Activated T-cell treated with anti-CD3 and anti-CD28 coated beads, Interleukin-2, amount 50 U/mL, for 4 hours (primary cell): ENCODE measurements at regions not wholly inside any gene's neighbourhood (a gene's known extent, or its start where the extent isn't known, plus 50 kb on each side); places are given as distances from the start of the nearest gene placed in this dataset.

Experiments used
- ATAC-seq, 2 donors: fragments of 200-7000 bp; cut with Tn5 transposase; one replicate each; pipeline ENCODE4 v1.10.0; 2021
- DNase-seq: peaks from one replicate; pipeline ENCODE4 v3.0.0-alpha.2; 2020
- H3K27me3 Mint-ChIP-seq: one replicate; pipeline ENCODE4 v1.8.0; 2021; ENCODE audit warnings: low read depth, mixed read lengths
- H3K36me3 Mint-ChIP-seq: one replicate; pipeline ENCODE4 v1.8.0; 2022; ENCODE audit warnings: mixed read lengths; ENCODE audit not compliant: insufficient read depth
- H3K4me1 Mint-ChIP-seq: one replicate; pipeline ENCODE4 v1.8.0; 2021; ENCODE audit warnings: low read depth, mixed read lengths
- H3K4me3 Mint-ChIP-seq: one replicate; pipeline ENCODE4 v1.8.0; 2021; ENCODE audit warnings: mild to moderate bottlenecking, moderate library complexity, mixed read lengths
- H3K9me3 Mint-ChIP-seq: one replicate; pipeline ENCODE4 v1.8.0; 2021; ENCODE audit warnings: mixed read lengths

- no peak overlapping the region for H3K4me3 Mint-ChIP-seq
- no peaks in the 10 kb centered on the region for H3K9me3 Mint-ChIP-seq
- H3K27me3 Mint-ChIP-seq = peaks cover 9% of the 10 kb centered on the region
- no peaks in the 10 kb centered on the region for H3K36me3 Mint-ChIP-seq
- ATAC-seq (no peak), DNase-seq (no peak)
- no peaks in the 10 kb centered on the region for H3K4me1 Mint-ChIP-seq
Observed at GRCh38 chr7:156470399-156471320, 169.9 kb upstream of the RNF32 start.

- H3K27me3 Mint-ChIP-seq = peaks cover 1% of the 10 kb centered on the region
- H3K9me3 Mint-ChIP-seq = no peaks in the 10 kb centered on the region
- no peaks in the 10 kb centered on the region for H3K36me3 Mint-ChIP-seq
- DNase-seq (no peak), ATAC-seq (no peak)
- no peaks in the 10 kb centered on the region for H3K4me1 Mint-ChIP-seq
- H3K4me3 Mint-ChIP-seq = no peak overlapping the region
Observed at GRCh38 chr7:156466955-156467625, 173.5 kb upstream of the RNF32 start.

GRCh38 chr7:156466272-156466671, 174.3 kb upstream of the RNF32 start:
- Mint-ChIP-seq H3K27me3 (peaks cover 1% of the 10 kb centered on the region), H3K9me3 (no peaks in the 10 kb centered on the region), H3K4me3 (no peak overlapping the region), H3K36me3 (no peaks in the 10 kb centered on the region), H3K4me1 (no peaks in the 10 kb centered on the region)
- ATAC-seq (no peak), DNase-seq (no peak)

DNA sequence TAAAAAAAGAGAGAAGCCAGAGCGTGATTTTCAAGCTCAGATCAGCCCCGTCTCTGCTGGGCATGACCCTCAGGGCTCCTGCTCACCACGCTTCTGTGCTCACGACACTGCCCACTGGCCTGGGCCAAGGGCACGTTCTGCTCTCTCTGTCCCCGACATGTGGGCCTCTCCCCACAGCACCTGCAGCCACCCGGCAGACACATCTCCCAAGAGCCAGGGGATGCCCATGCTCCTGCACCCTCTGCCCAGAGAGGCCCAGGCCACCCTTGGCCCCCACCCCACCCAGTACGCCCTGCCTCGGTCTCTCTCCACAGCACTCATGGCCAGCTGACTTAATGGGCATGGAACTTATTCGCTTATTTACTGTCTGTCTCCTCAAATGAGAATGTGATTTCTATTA, 175.4 kb upstream of the RNF32 start:
- no peak for ATAC-seq
- Mint-ChIP-seq H3K36me3 (no peaks in the 10 kb centered on the region), H3K4me3 (no peak overlapping the region), H3K27me3 (peaks cover 3% of the 10 kb centered on the region), H3K9me3 (no peaks in the 10 kb centered on the region), H3K4me1 (no peaks in the 10 kb centered on the region)
- no peak for DNase-seq

GRCh38 chr7:156464339-156464738, 176.2 kb upstream of the RNF32 start:
- Mint-ChIP-seq H3K4me1 (no peaks in the 10 kb centered on the region), H3K9me3 (no peaks in the 10 kb centered on the region), H3K27me3 (peaks cover 5% of the 10 kb centered on the region), H3K36me3 (no peaks in the 10 kb centered on the region), H3K4me3 (no peak overlapping the region)
- no peak for ATAC-seq
- no peak for DNase-seq

- Mint-ChIP-seq H3K4me3 (no peak overlapping the region), H3K27me3 (peaks cover 12% of the 10 kb centered on the region), H3K36me3 (no peaks in the 10 kb centered on the region), H3K4me1 (no peaks in the 10 kb centered on the region), H3K9me3 (no peaks in the 10 kb centered on the region)
- ATAC-seq = no peak
- no peak for DNase-seq
Observed at GRCh38 chr7:156463280-156463679, 177.3 kb upstream of the RNF32 start.

GRCh38 chr7:156461881-156462665, 178.5 kb upstream of the RNF32 start:
- H3K9me3 Mint-ChIP-seq = no peaks in the 10 kb centered on the region
- DNase-seq (no peak), ATAC-seq (no peak)

DNA sequence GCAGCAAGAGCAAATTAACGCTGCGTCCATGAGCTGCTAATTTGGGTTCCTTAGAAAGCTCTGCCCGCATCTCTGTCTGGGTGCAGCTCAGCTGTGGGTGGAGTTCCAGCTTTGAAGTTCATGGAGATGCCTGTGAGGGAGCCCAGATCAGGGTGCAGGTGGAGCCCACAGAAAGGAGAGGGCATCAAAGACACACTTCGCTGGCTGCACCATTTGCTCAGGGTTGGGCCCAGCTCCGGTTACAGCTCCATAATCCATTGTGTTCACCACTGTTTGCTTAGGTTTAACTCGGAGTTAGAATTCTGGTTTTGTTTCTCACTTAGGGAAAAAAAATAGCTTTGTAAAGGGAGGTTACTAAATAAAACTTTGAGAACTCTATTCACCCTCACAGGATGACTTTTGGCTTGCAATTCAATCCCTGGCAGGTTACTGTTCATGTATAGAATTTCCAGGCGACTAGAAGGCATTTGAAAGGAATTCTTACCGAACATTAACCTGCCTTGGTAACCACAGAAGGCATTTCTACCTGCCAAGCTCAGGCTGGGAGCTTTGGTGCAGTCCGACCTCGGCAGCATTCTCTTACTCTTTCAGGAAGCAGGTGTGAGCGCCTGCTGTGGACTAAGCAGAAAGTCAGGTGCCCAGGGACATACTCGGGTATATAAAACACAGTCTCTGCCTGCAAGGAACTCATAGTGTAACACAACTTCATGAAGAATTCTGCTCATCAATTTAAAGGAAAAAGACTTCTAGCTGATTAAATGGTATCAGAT, 179.5 kb upstream of the RNF32 start:
- no peak overlapping the region for H3K4me3 Mint-ChIP-seq
- H3K9me3 Mint-ChIP-seq = no peaks in the 10 kb centered on the region
- no peaks in the 10 kb centered on the region for H3K4me1 Mint-ChIP-seq
- H3K27me3 Mint-ChIP-seq = peaks cover 15% of the 10 kb centered on the region
- no peaks in the 10 kb centered on the region for H3K36me3 Mint-ChIP-seq
- no peak for ATAC-seq
- DNase-seq = no peak

More at GRCh38 chr7:156461881-156462665, 178.5 kb upstream of the RNF32 start:
- no peak overlapping the region for H3K4me3 Mint-ChIP-seq
- no peaks in the 10 kb centered on the region for H3K36me3 Mint-ChIP-seq
- no peaks in the 10 kb centered on the region for H3K4me1 Mint-ChIP-seq
- H3K27me3 Mint-ChIP-seq = peaks cover 12% of the 10 kb centered on the region

DNA sequence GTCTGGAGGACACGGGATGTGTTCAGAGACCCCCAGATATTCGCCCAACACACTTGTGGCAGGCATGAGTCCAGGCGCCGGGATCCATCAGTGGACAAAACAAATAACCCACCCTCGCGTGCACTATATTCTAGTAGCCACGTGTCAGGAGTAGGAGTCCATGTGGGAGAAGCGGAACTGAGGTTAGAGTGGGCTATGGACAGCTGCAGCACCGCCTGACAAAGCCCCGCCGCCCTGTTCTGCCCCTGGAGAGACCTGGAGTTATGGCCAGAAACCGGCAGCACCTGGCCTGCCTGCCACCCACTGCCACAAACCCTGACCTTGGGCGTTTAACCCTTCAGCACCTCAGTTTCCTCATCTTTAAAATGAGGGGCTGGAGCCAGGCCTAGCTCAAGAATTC, 181.0 kb upstream of the RNF32 start:
- Mint-ChIP-seq H3K27me3 (peaks cover 22% of the 10 kb centered on the region), H3K4me3 (no peak overlapping the region), H3K9me3 (no peaks in the 10 kb centered on the region), H3K36me3 (no peaks in the 10 kb centered on the region), H3K4me1 (no peaks in the 10 kb centered on the region)
- no peak for DNase-seq
- ATAC-seq = no peak

DNA sequence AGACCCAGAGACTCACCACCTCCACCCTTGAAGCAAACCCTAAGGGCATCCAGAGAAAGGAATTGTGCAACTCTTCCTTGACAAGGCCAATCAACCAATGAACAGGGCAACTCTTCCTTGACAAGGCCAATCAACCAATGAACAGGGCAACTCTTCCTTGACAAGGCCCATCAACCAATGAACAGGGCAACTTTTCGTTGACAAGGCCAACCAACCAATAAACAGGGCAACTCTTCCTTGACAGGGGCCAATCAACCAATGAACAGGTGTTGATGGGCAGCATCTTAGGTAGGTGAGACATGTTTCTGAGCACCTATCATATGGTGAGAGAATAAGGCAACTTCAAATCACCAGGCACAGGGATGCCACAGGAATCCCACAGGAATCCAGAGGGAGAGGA, 181.5 kb upstream of the RNF32 start:
- peaks cover 21% of the 10 kb centered on the region for H3K27me3 Mint-ChIP-seq
- ATAC-seq (no peak), DNase-seq (no peak)
- no peak overlapping the region for H3K4me3 Mint-ChIP-seq
- H3K36me3 Mint-ChIP-seq = no peaks in the 10 kb centered on the region
- no peaks in the 10 kb centered on the region for H3K9me3 Mint-ChIP-seq
- H3K4me1 Mint-ChIP-seq = no peaks in the 10 kb centered on the region

DNA sequence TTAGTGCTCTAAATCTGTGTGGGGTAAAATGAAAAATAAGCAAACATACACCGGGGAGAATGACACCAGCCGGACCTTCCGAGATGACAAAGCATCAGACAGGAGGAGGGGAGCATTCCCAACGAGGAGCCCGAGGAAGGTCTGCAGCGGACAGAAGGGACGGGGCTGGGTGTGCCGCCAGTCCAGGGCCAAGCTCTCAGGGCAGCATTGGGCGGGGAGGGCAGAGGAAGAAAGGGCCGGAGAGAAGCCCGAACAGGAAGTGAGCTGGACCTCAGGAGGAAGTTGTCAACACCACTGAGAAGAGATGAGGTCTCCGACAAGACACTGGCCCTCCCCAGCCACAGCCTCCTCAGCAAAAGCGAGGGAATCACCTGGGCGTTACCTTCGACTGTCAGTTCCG, 182.6 kb upstream of the RNF32 start:
- Mint-ChIP-seq H3K4me3 (no peak overlapping the region), H3K9me3 (no peaks in the 10 kb centered on the region), H3K4me1 (no peaks in the 10 kb centered on the region), H3K36me3 (no peaks in the 10 kb centered on the region), H3K27me3 (peaks cover 21% of the 10 kb centered on the region)
- DNase-seq (no peak), ATAC-seq (no peak)

GRCh38 chr7:156456503-156457115, 184.0 kb upstream of the RNF32 start:
- no peak for DNase-seq
- no peaks in the 10 kb centered on the region for H3K9me3 Mint-ChIP-seq
- H3K4me1 Mint-ChIP-seq = no peaks in the 10 kb centered on the region
- ATAC-seq = no peak
- H3K27me3 Mint-ChIP-seq = peaks cover 24% of the 10 kb centered on the region
- H3K36me3 Mint-ChIP-seq = no peaks in the 10 kb centered on the region
- no peak overlapping the region for H3K4me3 Mint-ChIP-seq

GRCh38 chr7:156456032-156456431, 184.5 kb upstream of the RNF32 start:
- no peak for ATAC-seq
- no peaks in the 10 kb centered on the region for H3K9me3 Mint-ChIP-seq
- H3K36me3 Mint-ChIP-seq = no peaks in the 10 kb centered on the region
- H3K4me3 Mint-ChIP-seq = no peak overlapping the region
- no peak for DNase-seq
- peaks cover 24% of the 10 kb centered on the region for H3K27me3 Mint-ChIP-seq
- no peaks in the 10 kb centered on the region for H3K4me1 Mint-ChIP-seq
